WTC11 (cell line): ENCODE measurements at regions not wholly inside any gene's neighbourhood (a gene's known extent, or its start where the extent isn't known, plus 50 kb on each side); places are given as distances from the start of the nearest gene placed in this dataset.

Experiments used
- FOXK1 ChIP-seq: sonication (generic); formaldehyde crosslinking; IDR thresholded peaks from 2 replicates; pipeline ENCODE4 v1.8.0; 2022; ENCODE audit warnings: mild to moderate bottlenecking, moderate library complexity, missing genetic modification reagents
- IRF1 ChIP-seq: sonication (generic); formaldehyde crosslinking; IDR thresholded peaks from 2 replicates; pipeline ENCODE4 v1.8.0; 2023; ENCODE audit warnings: missing genetic modification reagents
- MAX ChIP-seq: sonication (generic); formaldehyde crosslinking; IDR thresholded peaks from 2 replicates; pipeline ENCODE4 v1.8.0; 2022; ENCODE audit warnings: mild to moderate bottlenecking, missing genetic modification reagents
- MYBL2 ChIP-seq: sonication (generic); formaldehyde crosslinking; IDR thresholded peaks from 2 replicates; pipeline ENCODE4 v1.8.1; 2023; ENCODE audit warnings: mild to moderate bottlenecking, moderate library complexity, missing genetic modification reagents
- RELA ChIP-seq: sonication (generic); formaldehyde crosslinking; IDR thresholded peaks from 2 replicates; pipeline ENCODE4 v1.8.1; 2022; ENCODE audit warnings: missing genetic modification reagents, mild to moderate bottlenecking, borderline replicate concordance
- SMAD4 ChIP-seq: sonication (generic); formaldehyde crosslinking; IDR thresholded peaks from 2 replicates; pipeline ENCODE4 v1.8.0; 2022; ENCODE audit warnings: mild to moderate bottlenecking, missing genetic modification reagents
- USF2 ChIP-seq: sonication (generic); formaldehyde crosslinking; IDR thresholded peaks from 2 replicates; pipeline ENCODE4 v1.8.1; 2023; ENCODE audit warnings: mild to moderate bottlenecking, missing genetic modification reagents, moderate library complexity
- ZMAT4 ChIP-seq: fragments of 250-450 bp; sonication (Bioruptor Pico); IDR thresholded peaks from 2 replicates; pipeline ENCODE4 v1.9.0; 2021; ENCODE audit warnings: mild to moderate bottlenecking
- TF ChIP-seq, protein P1 (sequence below): fragments of 200-600 bp; IDR thresholded peaks from 2 replicates; pipeline ENCODE4 v1.8.0; 2022; ENCODE audit warnings: antibody characterized with exemption
- TF ChIP-seq, protein P2 (sequence below): sonication (generic); formaldehyde crosslinking; IDR thresholded peaks from 2 replicates; pipeline ENCODE4 v1.8.0; 2022; ENCODE audit warnings: mild to moderate bottlenecking, missing genetic modification reagents

DNA sequence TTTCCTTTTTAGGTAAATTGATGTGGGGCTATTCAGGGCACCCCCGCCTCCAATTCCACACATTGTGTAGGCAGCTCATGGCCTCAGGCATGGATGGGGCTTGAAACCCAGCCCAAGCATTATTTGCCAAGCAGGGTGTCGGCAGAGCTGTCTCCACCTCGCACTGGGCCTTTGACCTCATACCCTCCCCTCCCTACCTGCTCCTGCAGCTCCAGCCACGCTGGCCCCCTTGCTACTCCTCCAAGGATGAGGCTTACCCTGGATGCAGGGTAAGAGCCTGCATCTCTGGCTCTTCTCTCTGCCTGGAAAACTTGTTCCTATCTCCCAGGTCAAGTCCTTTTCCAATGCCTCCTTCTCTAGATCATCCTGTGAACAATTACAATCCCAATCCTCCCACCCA, 232.6 kb downstream of the SOD2 start:
- no peak for TF ChIP-seq IRF1 (CRISPR knock-in tag)
- TF ChIP-seq, protein P1, sequence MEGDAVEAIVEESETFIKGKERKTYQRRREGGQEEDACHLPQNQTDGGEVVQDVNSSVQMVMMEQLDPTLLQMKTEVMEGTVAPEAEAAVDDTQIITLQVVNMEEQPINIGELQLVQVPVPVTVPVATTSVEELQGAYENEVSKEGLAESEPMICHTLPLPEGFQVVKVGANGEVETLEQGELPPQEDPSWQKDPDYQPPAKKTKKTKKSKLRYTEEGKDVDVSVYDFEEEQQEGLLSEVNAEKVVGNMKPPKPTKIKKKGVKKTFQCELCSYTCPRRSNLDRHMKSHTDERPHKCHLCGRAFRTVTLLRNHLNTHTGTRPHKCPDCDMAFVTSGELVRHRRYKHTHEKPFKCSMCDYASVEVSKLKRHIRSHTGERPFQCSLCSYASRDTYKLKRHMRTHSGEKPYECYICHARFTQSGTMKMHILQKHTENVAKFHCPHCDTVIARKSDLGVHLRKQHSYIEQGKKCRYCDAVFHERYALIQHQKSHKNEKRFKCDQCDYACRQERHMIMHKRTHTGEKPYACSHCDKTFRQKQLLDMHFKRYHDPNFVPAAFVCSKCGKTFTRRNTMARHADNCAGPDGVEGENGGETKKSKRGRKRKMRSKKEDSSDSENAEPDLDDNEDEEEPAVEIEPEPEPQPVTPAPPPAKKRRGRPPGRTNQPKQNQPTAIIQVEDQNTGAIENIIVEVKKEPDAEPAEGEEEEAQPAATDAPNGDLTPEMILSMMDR, result no peak
- TF ChIP-seq RELA (CRISPR knock-in tag), result no peak
- TF ChIP-seq FOXK1 (CRISPR knock-in tag), result no peak
- TF ChIP-seq SMAD4 (CRISPR knock-in tag), result no peak
- TF ChIP-seq, protein P2, sequence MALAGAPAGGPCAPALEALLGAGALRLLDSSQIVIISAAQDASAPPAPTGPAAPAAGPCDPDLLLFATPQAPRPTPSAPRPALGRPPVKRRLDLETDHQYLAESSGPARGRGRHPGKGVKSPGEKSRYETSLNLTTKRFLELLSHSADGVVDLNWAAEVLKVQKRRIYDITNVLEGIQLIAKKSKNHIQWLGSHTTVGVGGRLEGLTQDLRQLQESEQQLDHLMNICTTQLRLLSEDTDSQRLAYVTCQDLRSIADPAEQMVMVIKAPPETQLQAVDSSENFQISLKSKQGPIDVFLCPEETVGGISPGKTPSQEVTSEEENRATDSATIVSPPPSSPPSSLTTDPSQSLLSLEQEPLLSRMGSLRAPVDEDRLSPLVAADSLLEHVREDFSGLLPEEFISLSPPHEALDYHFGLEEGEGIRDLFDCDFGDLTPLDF (CRISPR knock-in tag), result no peak
- TF ChIP-seq USF2, result no peak
- TF ChIP-seq MAX (CRISPR knock-in tag), result no peak
- no peak for TF ChIP-seq MYBL2 (CRISPR knock-in tag)
- TF ChIP-seq ZMAT4 (CRISPR knock-in tag), result no peak
